HepG2 (cell line): ENCODE measurements at regions not wholly inside any gene's neighbourhood (a gene's known extent, or its start where the extent isn't known, plus 50 kb on each side); places are given as distances from the start of the nearest gene placed in this dataset.

Experiments used
- ATAC-seq: fragments of 200-7000 bp; cut with Tn5 transposase; 3 replicates; pipeline ENCODE4 v1.9.1; 2020; ENCODE audit warnings: mild to moderate bottlenecking, moderate library complexity
- BruUV-seq: library from RNA; stranded (reverse); fragments of 400-500 nt; replicated peaks from 2 replicates; lab custom pipeline; 2021; lab: Mats Ljungman, UMichigan
- CTCF ChIA-PET: fragments of 300-600 bp; formaldehyde crosslinking; extraction: SDS; loops from one replicate; lab custom pipeline; 2021; ENCODE audit warnings: low total read pairs, inconsistent platforms, low intra/inter-chr PET ratio; lab: Yijun Ruan, JAX
- POLR2A ChIA-PET: fragments of 350-600 bp; sonication (Branson Sonifier 250); formaldehyde crosslinking; loops from one replicate; lab custom pipeline; 2020; ENCODE audit warnings: antibody characterized with exemption, inconsistent platforms; lab: Yijun Ruan, JAX
- DNase-seq: peaks from one replicate; pipeline ENCODE4 v3.0.0-alpha.2; 2015; ENCODE audit warnings: low spot score
- FAIRE-seq: peaks from 3 replicates; lab custom pipeline; 2011; peaks lifted over from hg19 to GRCh38; lab: Jason Lieb, UNC
- H2AFZ ChIP-seq: one replicate; pipeline ENCODE4 v1.6.1; 2011; ENCODE audit warnings: low read length, inconsistent platforms
- H3K27ac ChIP-seq: fragments of 300-600 bp; 3 replicates; pipeline ENCODE4 v1.8.0; 2011; ENCODE audit warnings: mixed run types, mild to moderate bottlenecking, mixed read lengths, low read length, inconsistent platforms; ENCODE audit not compliant: insufficient read depth; ENCODE audit errors: extremely low read length
- H3K27me3 ChIP-seq, 2 experiments: fragments of 200-600 bp in 1 of 2; 2 replicates in 1 of 2; 3 replicates in 1 of 2; pipeline versions ENCODE4 v1.6.0 to v1.8.0; 2011; ENCODE audit warnings: low read length in 2 of 2, mild to moderate bottlenecking in 2 of 2, moderate library complexity in 2 of 2, inconsistent platforms in 1 of 2; ENCODE audit not compliant: insufficient read depth in 2 of 2, control insufficient read depth in 1 of 2
- H3K36me3 ChIP-seq, 2 experiments: fragments of 200-600 bp in 1 of 2; replicated peaks in 1 of 2; 2 replicates in 1 of 2; 3 replicates in 1 of 2; pipeline versions ENCODE4 v1.5.1 to v1.8.0; 2011; ENCODE audit warnings: low read length in 2 of 2, inconsistent platforms in 1 of 2; ENCODE audit not compliant: insufficient read depth in 2 of 2, control insufficient read depth in 1 of 2
- H3K4me1 ChIP-seq: 2 replicates; pipeline ENCODE4 v1.5.1; 2012; ENCODE audit warnings: low read length, inconsistent platforms; ENCODE audit not compliant: insufficient read depth
- H3K4me2 ChIP-seq: 2 replicates; pipeline ENCODE4 v1.6.0; 2011; ENCODE audit warnings: low read depth, low read length, inconsistent platforms
- H3K4me3 ChIP-seq, 3 experiments: fragments of 200-600 bp in 1 of 3; sonication (generic), shearing (Covaris generic) in 1 of 3; replicated peaks in 1 of 3; 2 replicates each; pipeline ENCODE4 v1.5.1; 2011 to 2016; ENCODE audit warnings: low read length in 3 of 3, inconsistent platforms in 2 of 3, low read depth in 2 of 3, mild to moderate bottlenecking in 2 of 3, control low read depth in 1 of 3, mixed read lengths in 1 of 3; ENCODE audit not compliant: insufficient read depth in 1 of 3
- H3K79me2 ChIP-seq: one replicate; pipeline ENCODE4 v1.6.1; 2011; ENCODE audit warnings: low read length, inconsistent platforms; ENCODE audit not compliant: insufficient read depth
- H3K9ac ChIP-seq: 2 replicates; pipeline ENCODE4 v1.6.0; 2011; ENCODE audit warnings: mild to moderate bottlenecking, low read depth, low read length, inconsistent platforms; ENCODE audit not compliant: insufficient read depth
- H3K9me3 ChIP-seq: 2 replicates; pipeline ENCODE4 v1.5.1; 2012; ENCODE audit warnings: mild to moderate bottlenecking, low read length
- H4K20me1 ChIP-seq: 2 replicates; pipeline ENCODE4 v1.6.0; 2011; ENCODE audit warnings: inconsistent platforms, mild to moderate bottlenecking, low read length, moderate library complexity; ENCODE audit not compliant: insufficient read depth
- BHLHE40 ChIP-seq: IDR thresholded peaks from 2 replicates; pipeline ENCODE4 v1.6.1; 2011; ENCODE audit warnings: low read length, improper control_type of control experiment
- CCDC6 ChIP-seq: sonication (generic); formaldehyde crosslinking; IDR thresholded peaks from 2 replicates; pipeline ENCODE4 v1.8.1; 2022; ENCODE audit warnings: mild to moderate bottlenecking, missing genetic modification reagents, moderate library complexity
- EZH2 ChIP-seq: conservative IDR thresholded peaks from 2 replicates; pipeline ENCODE4 v1.6.1; 2012; ENCODE audit warnings: mild to moderate bottlenecking, low read depth, low read length, moderate library complexity
- HMG20A ChIP-seq: IDR thresholded peaks from 2 replicates; pipeline ENCODE4 v1.6.1; 2016; ENCODE audit warnings: borderline replicate concordance
- NFE2 ChIP-seq: sonication (generic); formaldehyde crosslinking; IDR thresholded peaks from 2 replicates; pipeline ENCODE4 v1.4.0; 2020; ENCODE audit warnings: missing genetic modification reagents
- ZNF280B ChIP-seq: sonication (generic); formaldehyde crosslinking; IDR thresholded peaks from 2 replicates; pipeline ENCODE4 v1.5.0; 2020; ENCODE audit warnings: missing genetic modification reagents, mild to moderate bottlenecking, borderline replicate concordance
- ZNF382 ChIP-seq: sonication (generic); formaldehyde crosslinking; IDR thresholded peaks from 2 replicates; pipeline ENCODE4 v1.5.0; 2020; ENCODE audit warnings: missing genetic modification reagents, mild to moderate bottlenecking, borderline replicate concordance
- WGBS: methylation state at CpG from one replicate; pipeline ENCODE4 v1.1.6; 2017; ENCODE audit warnings: low lambda C conversion rate; 5-methylcytosine and 5-hydroxymethylcytosine counted together
- in situ Hi-C: cut with HindIII; loops from 2 replicates; pipeline ENCODE4 v1.10.0; 2017; ENCODE audit warnings: low pct_unique_long_range_greater_than_20kb; ENCODE audit not compliant: extremely low pct_ligation_motif_present
- intact Hi-C: fragments of 100-400 bp; cut with micrococcal nuclease; formaldehyde crosslinking; loops from one replicate; pipeline ENCODE4 v1.10.0; 2022; ENCODE audit not compliant: unreplicated experiment
- TF ChIP-seq, protein P1 (sequence below): sonication (generic); formaldehyde crosslinking; IDR thresholded peaks from 2 replicates; pipeline ENCODE4 v1.5.1; 2020; ENCODE audit warnings: mild to moderate bottlenecking, missing genetic modification reagents

DNA sequence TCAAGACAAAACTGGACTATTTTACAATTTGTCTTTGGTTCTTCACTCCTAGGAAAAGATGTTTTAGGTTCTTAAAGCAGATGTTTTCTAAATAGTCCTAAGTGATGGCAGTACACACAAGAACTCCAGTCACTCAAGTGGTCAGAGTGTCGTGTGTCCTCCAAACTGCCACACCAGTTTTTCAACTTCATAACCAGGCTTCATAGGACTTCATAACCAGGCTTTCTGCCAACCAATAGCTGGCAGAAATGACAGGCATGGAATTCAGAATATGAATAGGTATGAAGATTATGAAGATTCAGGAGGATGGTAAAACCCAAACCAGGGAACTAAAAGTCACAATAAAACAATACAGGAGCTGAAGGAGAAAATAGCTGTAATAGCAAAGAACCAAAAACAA is 721.2 kb upstream of the SEMA3D start:
- POLR2A ChIA-PET = no interaction called here
- no TSS peak for BruUV-seq
- no peak overlapping the region for H3K4me3 ChIP-seq
- no peaks in the 10 kb centered on the region for H3K4me1 ChIP-seq
- no peak overlapping the region for H3K27ac ChIP-seq
- H3K79me2 ChIP-seq = no peaks in the 10 kb centered on the region
- 0% methylated on average over 1 of the region's 1 CpG for WGBS
- TF ChIP-seq NFE2 (CRISPR knock-in tag) (no peak), ZNF280B (CRISPR knock-in tag) (no peak), CCDC6 (no peak), BHLHE40 (no peak), HMG20A (CRISPR knock-in tag) (no peak), ZNF382 (CRISPR knock-in tag) (no peak), EZH2 (no peak)
- TF ChIP-seq, protein P1, sequence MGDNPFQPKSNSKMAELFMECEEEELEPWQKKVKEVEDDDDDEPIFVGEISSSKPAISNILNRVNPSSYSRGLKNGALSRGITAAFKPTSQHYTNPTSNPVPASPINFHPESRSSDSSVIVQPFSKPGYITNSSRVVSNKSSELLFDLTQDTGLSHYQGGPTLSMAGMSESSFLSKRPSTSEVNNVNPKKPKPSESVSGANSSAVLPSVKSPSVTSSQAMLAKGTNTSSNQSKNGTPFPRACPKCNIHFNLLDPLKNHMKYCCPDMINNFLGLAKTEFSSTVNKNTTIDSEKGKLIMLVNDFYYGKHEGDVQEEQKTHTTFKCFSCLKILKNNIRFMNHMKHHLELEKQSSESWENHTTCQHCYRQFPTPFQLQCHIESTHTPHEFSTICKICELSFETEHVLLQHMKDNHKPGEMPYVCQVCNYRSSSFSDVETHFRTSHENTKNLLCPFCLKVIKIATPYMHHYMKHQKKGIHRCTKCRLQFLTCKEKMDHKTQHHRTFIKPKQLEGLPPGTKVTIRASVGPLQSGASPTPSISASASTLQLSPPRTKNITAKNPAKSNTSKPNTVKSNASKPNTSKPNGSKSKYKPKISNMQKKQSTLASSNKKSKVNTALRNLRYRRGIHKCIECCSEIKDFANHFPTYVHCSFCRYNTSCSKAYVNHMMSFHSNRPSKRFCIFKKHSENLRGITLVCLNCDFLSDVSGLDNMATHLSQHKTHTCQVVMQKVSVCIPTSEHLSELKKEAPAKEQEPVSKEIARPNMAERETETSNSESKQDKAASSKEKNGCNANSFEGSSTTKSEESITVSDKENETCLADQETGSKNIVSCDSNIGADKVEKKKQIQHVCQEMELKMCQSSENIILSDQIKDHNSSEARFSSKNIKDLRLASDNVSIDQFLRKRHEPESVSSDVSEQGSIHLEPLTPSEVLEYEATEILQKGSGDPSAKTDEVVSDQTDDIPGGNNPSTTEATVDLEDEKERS (CRISPR knock-in tag) = no peak
- H4K20me1 ChIP-seq = no peaks in the 10 kb centered on the region
- no peaks in the 10 kb centered on the region for H3K36me3 ChIP-seq
- FAIRE-seq = no peak
- H3K9ac ChIP-seq = no peak overlapping the region
- CTCF ChIA-PET = no interaction called here
- no peak overlapping the region for H2AFZ ChIP-seq
- H3K27me3 ChIP-seq = no peaks in the 10 kb centered on the region
- no peak overlapping the region for H3K4me2 ChIP-seq
- no peak for DNase-seq
- 0 out of 2 replicates have a peak, but pooled peaks cover 9% of the 10 kb centered on the region for H3K9me3 ChIP-seq
- ATAC-seq = no peak
- intact Hi-C loops = no loop called here
- in situ Hi-C loops = no loop called here
